Rectal smooth muscle tissue (tissue), 1 donor: ENCODE measurements at regions not wholly inside any gene's neighbourhood (a gene's known extent, or its start where the extent isn't known, plus 50 kb on each side); places are given as distances from the start of the nearest gene placed in this dataset.

ENCODE experiments used
- H3K27ac ChIP-seq: one replicate; pipeline ENCODE4 v1.7.0; 2013; ENCODE audit warnings: low read depth, low read length, inconsistent platforms
- H3K27me3 ChIP-seq: one replicate; pipeline ENCODE4 v1.7.0; 2013; ENCODE audit warnings: low read length; ENCODE audit not compliant: control insufficient read depth, insufficient read depth
- H3K36me3 ChIP-seq: one replicate; pipeline ENCODE4 v1.7.0; 2013; ENCODE audit warnings: low read length; ENCODE audit not compliant: control insufficient read depth, insufficient read depth
- H3K4me1 ChIP-seq: one replicate; pipeline ENCODE4 v1.7.0; 2013; ENCODE audit warnings: low read length; ENCODE audit not compliant: control insufficient read depth, insufficient read depth
- H3K4me3 ChIP-seq: one replicate; pipeline ENCODE4 v1.7.0; 2013; ENCODE audit warnings: low read length
- H3K9ac ChIP-seq: one replicate; pipeline ENCODE4 v1.7.0; 2013; ENCODE audit warnings: low read length

GRCh38 chr6:14616656-14617055 is 499.1 kb downstream of the CD83 start:
- Histone ChIP-seq H3K4me1 (no peaks in the 10 kb centered on the region), H3K9ac (no peak overlapping the region), H3K27ac (no peak overlapping the region), H3K4me3 (no peak overlapping the region), H3K27me3 (no peaks in the 10 kb centered on the region), H3K36me3 (no peaks in the 10 kb centered on the region)

- H3K9ac ChIP-seq = no peak overlapping the region
- H3K27me3 ChIP-seq = no peaks in the 10 kb centered on the region
- no peak overlapping the region for H3K4me3 ChIP-seq
- H3K27ac ChIP-seq = no peak overlapping the region
- H3K36me3 ChIP-seq = no peaks in the 10 kb centered on the region
- H3K4me1 ChIP-seq = no peaks in the 10 kb centered on the region
These were observed 501.3 kb downstream of the CD83 start for GRCh38 chr6:14618759-14619418.

GRCh38 chr6:14619419-14619781 is 501.8 kb downstream of the CD83 start:
- no peaks in the 10 kb centered on the region for H3K4me1 ChIP-seq
- H3K27me3 ChIP-seq = no peaks in the 10 kb centered on the region
- H3K4me3 ChIP-seq = no peak overlapping the region
- no peaks in the 10 kb centered on the region for H3K36me3 ChIP-seq
- no peak overlapping the region for H3K27ac ChIP-seq
- H3K9ac ChIP-seq = no peak overlapping the region

GRCh38 chr6:14620522-14620921 is 502.9 kb downstream of the CD83 start:
- H3K36me3 ChIP-seq = no peaks in the 10 kb centered on the region
- no peaks in the 10 kb centered on the region for H3K4me1 ChIP-seq
- no peak overlapping the region for H3K27ac ChIP-seq
- H3K9ac ChIP-seq = no peak overlapping the region
- no peak overlapping the region for H3K4me3 ChIP-seq
- no peaks in the 10 kb centered on the region for H3K27me3 ChIP-seq

- H3K27me3 ChIP-seq = no peaks in the 10 kb centered on the region
- H3K36me3 ChIP-seq = no peaks in the 10 kb centered on the region
- H3K4me3 ChIP-seq = no peak overlapping the region
- no peak overlapping the region for H3K9ac ChIP-seq
- H3K4me1 ChIP-seq = no peaks in the 10 kb centered on the region
- no peak overlapping the region for H3K27ac ChIP-seq
These were observed 503.9 kb downstream of the CD83 start for GRCh38 chr6:14621518-14621917.

- no peaks in the 10 kb centered on the region for H3K36me3 ChIP-seq
- no peak overlapping the region for H3K9ac ChIP-seq
- no peak overlapping the region for H3K27ac ChIP-seq
- H3K4me1 ChIP-seq = no peaks in the 10 kb centered on the region
- no peak overlapping the region for H3K4me3 ChIP-seq
- no peaks in the 10 kb centered on the region for H3K27me3 ChIP-seq
These were observed 504.5 kb downstream of the CD83 start for GRCh38 chr6:14622085-14622484.

- Histone ChIP-seq H3K27me3 (no peaks in the 10 kb centered on the region), H3K36me3 (no peaks in the 10 kb centered on the region), H3K27ac (no peak overlapping the region), H3K4me1 (no peaks in the 10 kb centered on the region), H3K4me3 (no peak overlapping the region), H3K9ac (no peak overlapping the region)
These were observed 505.4 kb downstream of the CD83 start for GRCh38 chr6:14622909-14623505.

- Histone ChIP-seq H3K4me1 (no peaks in the 10 kb centered on the region), H3K27me3 (no peaks in the 10 kb centered on the region), H3K9ac (no peak overlapping the region), H3K27ac (no peak overlapping the region), H3K36me3 (no peaks in the 10 kb centered on the region), H3K4me3 (no peak overlapping the region)
These were observed 507.8 kb downstream of the CD83 start for GRCh38 chr6:14625173-14625895.

GRCh38 chr6:14626556-14626955 is 509.0 kb downstream of the CD83 start:
- Histone ChIP-seq H3K4me1 (no peaks in the 10 kb centered on the region), H3K9ac (no peak overlapping the region), H3K27ac (no peak overlapping the region), H3K4me3 (no peak overlapping the region), H3K27me3 (no peaks in the 10 kb centered on the region), H3K36me3 (no peaks in the 10 kb centered on the region)

- Histone ChIP-seq H3K27ac (no peak overlapping the region), H3K4me3 (no peak overlapping the region), H3K4me1 (no peaks in the 10 kb centered on the region), H3K27me3 (no peaks in the 10 kb centered on the region), H3K9ac (no peak overlapping the region), H3K36me3 (no peaks in the 10 kb centered on the region)
These were observed 512.4 kb downstream of the CD83 start for GRCh38 chr6:14630016-14630415.

GRCh38 chr6:14633479-14633878 is 515.9 kb downstream of the CD83 start:
- Histone ChIP-seq H3K4me3 (no peak overlapping the region), H3K27me3 (no peaks in the 10 kb centered on the region), H3K27ac (no peak overlapping the region), H3K36me3 (no peaks in the 10 kb centered on the region), H3K9ac (no peak overlapping the region), H3K4me1 (no peaks in the 10 kb centered on the region)

- Histone ChIP-seq H3K36me3 (no peaks in the 10 kb centered on the region), H3K27me3 (no peaks in the 10 kb centered on the region), H3K4me3 (no peak overlapping the region), H3K27ac (no peak overlapping the region), H3K9ac (no peak overlapping the region), H3K4me1 (peaks cover 5% of the 10 kb centered on the region)
These were observed 516.5 kb downstream of the CD83 start for GRCh38 chr6:14634072-14634471.

GRCh38 chr6:14635195-14635594 is 517.6 kb downstream of the CD83 start:
- Histone ChIP-seq H3K27me3 (no peaks in the 10 kb centered on the region), H3K4me3 (no peak overlapping the region), H3K27ac (no peak overlapping the region), H3K36me3 (no peaks in the 10 kb centered on the region), H3K9ac (no peak overlapping the region), H3K4me1 (peaks cover 8% of the 10 kb centered on the region)
